ENCODE measurements at regions not wholly inside any gene's neighbourhood (a gene's known extent, or its start where the extent isn't known, plus 50 kb on each side); places are given as distances from the start of the nearest gene placed in this dataset.
"Not testable (repeated sequence)": the region's sequence is repeated elsewhere in the genome, so short reads cannot be mapped to it uniquely, and the experiment has no call there.

DNA sequence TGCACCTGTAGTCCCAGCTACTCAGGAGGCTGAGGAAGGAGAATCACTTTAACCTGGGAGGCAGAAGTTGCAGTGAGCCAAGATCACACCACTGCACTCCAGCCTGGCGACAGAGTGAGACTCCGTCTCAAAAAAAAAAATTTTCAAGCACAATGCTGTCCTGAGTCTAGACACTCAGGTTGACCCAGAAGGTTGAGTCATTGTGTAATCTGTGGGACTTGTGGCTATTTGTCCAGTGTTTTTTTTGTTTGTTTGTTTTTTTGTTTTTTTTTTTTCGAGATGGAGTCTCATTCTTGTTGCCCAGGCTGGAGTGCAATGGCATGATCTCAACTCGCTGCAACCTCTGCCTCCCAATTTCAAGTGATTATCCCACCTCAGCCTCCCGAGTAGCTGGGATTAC lies 74.3 kb upstream of the SOX13 start:
- DNase-seq (ENCODE audit: low read depth), result not testable (repeated sequence)

GRCh38 chr1:203999618-204000017 lies 73.3 kb upstream of the SOX13 start:
- no peak for DNase-seq (ENCODE audit: low read depth)

DNA sequence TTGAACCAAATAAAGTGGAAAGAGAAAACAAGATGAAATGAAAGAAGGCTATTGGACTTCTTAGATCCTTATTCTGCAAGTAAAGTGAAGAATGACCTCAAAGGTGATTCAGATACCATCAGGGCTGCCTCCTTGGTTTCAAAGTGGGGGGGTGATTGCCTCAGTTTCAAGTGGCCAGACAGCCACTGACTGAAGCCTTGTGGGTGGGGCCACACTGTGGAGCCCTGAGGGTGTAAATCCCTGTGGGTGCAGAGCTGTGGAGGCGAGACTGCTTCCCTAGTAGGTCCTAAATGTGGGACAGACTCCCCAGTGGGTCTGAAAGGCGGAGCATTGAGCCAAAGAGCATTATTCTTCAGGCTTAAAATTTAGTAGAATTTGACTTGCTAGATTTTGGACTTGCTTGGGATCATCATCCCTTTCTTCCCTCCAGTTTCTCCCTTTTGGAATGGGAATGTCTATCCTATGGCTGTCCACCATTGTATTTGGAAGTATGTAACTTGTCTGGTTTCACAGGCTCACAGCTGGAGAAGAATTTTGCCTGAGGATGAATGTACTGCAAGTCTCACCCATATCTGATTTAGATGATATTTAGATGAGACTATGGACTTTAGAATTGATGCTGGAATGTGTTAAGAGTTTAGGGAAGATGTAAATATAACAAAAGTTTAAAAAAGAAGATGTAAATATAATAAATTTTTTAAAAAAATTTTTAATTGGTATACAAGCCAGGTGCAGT lies 71.6 kb upstream of the SOX13 start:
- no peak for DNase-seq (ENCODE audit: low read depth)

GRCh38 chr1:204002614-204003013 lies 70.3 kb upstream of the SOX13 start:
- no peak for DNase-seq (ENCODE audit: low read depth)

DNA sequence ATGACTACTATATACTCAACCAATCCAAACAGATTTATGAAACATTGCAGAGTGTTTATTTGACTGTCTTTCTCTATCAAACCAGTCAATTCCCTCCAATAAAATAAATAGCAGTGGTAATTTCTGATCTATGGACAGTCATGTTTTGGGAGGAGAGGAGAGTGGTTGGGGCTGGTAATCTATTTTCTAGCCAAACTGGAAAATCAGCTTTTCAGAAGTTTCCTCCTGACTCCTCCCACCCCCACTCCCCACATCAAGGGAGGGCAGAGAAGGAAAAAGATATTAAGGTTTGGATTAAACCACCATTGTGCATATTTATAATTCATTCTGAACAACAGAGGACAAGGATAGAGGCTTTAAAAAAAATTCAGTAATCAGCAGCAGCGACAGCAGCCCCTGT lies 69.4 kb upstream of the SOX13 start:
- DNase-seq (ENCODE audit: low read depth), result no peak

- DNase-seq (ENCODE audit: low read depth), result no peak
These were observed 61.5 kb upstream of the SOX13 start for GRCh38 chr1:204011426-204011825.

DNA sequence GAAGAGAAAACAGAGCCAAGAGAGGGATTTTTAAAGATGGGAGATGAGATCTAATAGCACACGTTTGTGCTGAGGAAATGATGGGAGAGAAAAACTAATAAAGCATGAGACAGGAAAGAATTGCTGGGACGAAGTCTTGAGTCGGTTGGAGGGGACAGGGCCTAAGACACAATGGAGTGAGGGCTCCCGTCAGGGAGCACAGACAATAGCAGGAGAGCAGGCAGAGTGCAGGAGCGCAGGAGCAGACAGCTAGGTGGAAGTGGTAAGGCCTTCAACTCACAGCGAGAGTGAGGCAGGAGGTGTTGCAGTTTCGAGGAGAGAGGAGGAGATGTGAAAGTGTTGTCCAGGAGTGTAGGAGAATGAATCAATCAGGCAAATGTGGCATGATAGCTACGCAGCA lies 59.9 kb upstream of the SOX13 start:
- DNase-seq (ENCODE audit: low read depth), result no peak

DNA sequence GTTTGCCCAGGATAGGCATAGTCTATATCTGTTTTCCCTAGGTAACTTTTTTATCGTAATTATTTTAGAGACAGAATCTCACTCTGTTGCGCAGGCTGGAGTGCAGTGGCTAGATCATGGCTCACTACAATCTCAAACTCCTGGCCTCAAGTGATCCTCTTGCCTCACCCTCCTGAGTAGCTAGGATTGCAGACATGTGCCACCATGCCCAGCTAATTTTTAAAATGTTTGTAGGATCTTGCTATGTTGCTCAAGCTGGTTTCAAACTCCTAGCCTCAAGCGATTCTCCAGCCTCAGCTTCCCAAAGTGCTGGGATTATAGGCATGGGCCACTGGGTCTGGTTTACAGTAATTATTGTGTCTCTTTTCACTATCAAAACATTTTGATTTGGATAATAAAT lies 58.6 kb upstream of the SOX13 start:
- no peak for DNase-seq (ENCODE audit: low read depth)

DNA sequence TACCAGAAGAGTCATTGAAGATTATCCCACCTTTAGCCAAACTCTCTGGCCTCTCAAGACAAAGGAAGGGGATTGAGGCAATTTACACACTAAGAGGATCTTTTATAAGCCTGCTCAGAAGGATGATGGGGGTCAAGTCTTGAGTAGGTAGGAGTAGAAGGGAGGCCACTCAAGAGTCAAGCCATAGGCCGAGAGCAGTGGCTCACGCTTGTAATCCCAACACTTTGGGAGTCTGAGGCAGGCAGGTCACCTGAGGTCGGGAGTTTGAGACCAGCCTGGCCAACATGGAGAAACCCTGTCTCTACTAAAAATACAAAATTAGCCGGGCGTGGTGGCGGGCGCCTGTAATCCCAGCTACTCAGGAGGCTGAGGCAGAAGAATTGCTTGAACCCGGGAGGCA lies 58.0 kb upstream of the SOX13 start:
- not testable (repeated sequence) for DNase-seq (ENCODE audit: low read depth)

DNA sequence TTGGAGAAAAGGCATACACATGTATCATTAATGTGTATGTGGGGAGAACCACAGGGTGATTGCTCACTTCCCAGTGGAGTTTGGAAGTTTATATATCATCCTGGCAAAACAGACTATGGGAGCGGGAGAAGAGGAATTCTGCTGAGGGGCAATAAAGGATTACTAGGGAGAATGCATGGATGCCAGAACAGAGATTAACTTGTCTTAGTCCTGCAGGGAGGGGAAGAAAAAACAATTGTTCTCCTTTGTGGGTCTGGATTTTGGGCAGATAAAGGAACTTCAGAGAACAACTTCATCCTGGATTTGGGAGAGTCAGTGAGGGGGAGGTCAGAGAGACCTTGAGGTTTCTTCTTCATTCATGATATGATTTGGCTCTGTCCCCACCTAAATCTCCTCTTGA lies 55.9 kb upstream of the SOX13 start:
- no peak for DNase-seq (ENCODE audit: low read depth)

- no peak for DNase-seq (ENCODE audit: low read depth)
These were observed 54.5 kb upstream of the SOX13 start for GRCh38 chr1:204018460-204018859.
